HG02870 (cell line): ENCODE measurements at regions not wholly inside any gene's neighbourhood (a gene's known extent, or its start where the extent isn't known, plus 50 kb on each side); places are given as distances from the start of the nearest gene placed in this dataset.
A peak's percentile ranks its signal among the peaks of the same experiment; 100 is the strongest.

Experiments used
- ATAC-seq: cut with Tn5 transposase; IDR thresholded peaks from one replicate; pipeline ENCODE4 v1.9.1; 2021; ENCODE audit warnings: mild to moderate bottlenecking, moderate library complexity; ENCODE audit not compliant: unreplicated experiment

DNA sequence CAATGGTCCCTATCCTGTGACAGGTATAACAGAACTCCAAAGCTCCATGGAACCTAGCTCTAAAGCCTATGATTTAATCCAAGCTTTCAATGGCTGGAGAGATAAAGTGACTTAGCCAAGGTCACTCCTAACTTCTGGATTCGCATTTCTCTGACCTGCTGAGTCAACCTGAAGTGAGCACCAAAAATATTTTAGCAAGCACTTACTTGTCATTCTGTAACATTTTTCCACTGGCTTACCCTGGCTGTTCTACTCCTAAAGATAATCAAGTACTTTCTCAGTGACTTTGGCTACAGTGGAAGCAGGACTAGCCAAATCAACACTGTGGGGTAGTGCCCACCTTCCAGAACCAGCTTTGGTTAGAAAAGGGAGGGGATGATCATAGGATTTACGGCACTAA is 188.3 kb downstream of the OGFRL1 start:
- no peak for ATAC-seq

GRCh38 chr6:71478834-71479541 is 190.4 kb downstream of the OGFRL1 start:
- no peak for ATAC-seq

DNA sequence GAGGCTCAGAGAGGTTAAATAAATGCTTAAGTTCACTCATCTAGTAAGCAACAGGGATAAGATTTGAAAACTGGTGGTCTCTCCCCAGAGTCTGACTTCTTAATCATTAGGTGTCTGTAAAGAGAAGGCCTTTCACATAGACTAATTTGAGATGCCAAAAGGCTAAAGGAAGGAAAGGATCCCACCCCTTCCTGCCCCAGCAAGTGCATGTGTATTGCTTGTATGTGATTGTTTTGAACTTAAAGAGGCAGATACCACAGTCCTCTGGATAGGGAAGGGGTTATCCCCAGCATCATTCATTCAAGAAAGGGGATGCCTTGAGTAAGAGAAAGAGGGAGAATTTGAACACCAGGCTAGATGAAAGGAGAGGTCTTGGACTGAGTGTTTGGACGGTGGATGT is 192.0 kb downstream of the OGFRL1 start:
- no peak for ATAC-seq

GRCh38 chr6:71481011-71481410 is 192.4 kb downstream of the OGFRL1 start:
- no peak for ATAC-seq

- ATAC-seq: no peak
Measured at GRCh38 chr6:71481801-71482200, 193.2 kb downstream of the OGFRL1 start.

GRCh38 chr6:71482742-71483141 is 194.1 kb downstream of the OGFRL1 start:
- no peak for ATAC-seq

GRCh38 chr6:71486461-71486860 is 197.8 kb downstream of the OGFRL1 start:
- no peak for ATAC-seq

GRCh38 chr6:71488186-71488585 is 199.6 kb downstream of the OGFRL1 start:
- no peak for ATAC-seq

DNA sequence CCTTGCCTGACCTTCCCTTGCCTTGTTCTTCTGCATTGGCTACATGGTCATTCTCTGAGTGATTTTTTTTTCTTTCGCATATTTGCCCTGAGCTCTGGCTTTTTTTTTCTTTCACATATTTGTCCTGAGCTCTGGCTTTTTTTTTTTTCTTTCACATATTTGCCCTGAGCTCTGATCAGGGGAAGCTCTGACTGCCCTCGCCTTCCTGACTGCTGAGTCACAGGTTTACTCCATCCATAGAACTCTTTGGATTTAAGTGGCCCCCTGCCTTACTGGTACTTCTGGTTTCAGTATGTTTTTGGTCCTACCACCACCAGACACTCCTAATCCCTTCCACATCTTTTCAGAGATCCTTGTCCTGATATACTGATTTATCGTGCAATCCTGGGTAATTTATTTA is 201.1 kb downstream of the OGFRL1 start:
- ATAC-seq: no peak

DNA sequence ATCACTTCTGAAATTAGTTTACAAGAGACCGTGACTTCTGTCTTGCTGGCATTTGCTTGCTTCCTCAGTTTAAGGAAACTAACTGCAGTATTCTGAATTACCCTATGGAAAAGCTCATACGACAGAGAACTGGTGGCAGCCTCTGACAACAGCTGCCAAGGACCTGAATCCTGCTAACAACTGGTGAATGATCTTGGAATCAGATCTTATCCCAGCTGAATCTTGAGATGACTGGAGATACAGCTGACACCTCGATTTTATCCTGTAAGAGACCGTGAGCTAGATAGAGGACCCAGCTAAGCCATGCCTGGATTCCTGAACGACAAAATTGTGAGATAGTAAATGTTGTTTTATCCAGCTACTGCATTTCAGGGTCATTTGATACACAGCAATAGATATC is 202.3 kb downstream of the OGFRL1 start:
- ATAC-seq: no peak

GRCh38 chr6:71491844-71492243 is 203.2 kb downstream of the OGFRL1 start:
- ATAC-seq: no peak

DNA sequence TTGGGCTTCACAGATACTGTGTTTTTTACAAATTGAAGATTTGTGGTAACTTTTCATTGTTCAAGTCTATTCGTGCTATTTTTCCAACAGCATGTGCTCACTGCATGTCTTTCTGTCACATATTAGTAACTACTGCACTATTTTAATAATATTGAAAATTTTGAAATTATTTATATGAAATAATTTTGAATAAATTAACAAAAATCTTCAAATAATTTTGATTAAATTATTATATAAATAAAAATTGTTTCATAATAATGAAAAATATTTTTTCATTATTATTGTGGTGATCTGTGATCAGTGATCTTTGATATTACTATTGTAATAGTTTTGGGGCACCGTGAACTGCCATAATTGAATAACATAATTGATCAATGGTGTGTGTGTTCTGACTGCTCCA is 204.1 kb downstream of the OGFRL1 start:
- ATAC-seq: no peak

DNA sequence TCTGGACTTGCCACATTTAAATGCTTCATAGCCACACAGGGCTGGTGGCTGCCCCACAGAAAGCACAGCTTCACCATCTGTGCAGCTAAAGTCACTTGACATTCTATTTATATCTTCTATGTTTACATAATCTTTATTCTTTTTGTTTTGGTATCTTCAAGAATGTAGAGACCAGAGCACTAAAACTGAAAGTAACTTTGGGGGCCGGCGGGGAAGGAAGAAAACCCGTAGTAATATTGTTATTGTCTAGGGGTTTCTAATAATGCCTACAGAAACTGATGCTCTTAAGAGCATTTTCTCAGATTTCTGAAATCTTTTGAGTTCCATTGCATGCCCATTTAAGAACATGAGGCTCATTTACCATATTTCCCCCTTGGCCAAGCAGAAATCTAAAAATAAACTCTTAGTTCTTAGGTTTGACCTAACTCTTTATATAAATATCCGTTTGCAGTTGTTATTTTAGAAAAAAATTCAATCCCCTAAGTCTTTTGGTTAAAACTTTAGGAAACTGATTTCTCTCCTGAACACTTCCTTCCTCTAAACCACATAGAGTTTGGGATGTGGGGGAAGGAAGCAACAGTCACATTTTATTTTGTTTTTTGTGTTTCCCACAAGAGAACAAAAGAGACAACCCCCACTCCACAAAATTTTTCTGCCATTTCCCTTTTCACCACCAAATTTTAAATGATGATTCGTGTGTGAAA is 207.6 kb downstream of the OGFRL1 start:
- peak; percentile 99 for ATAC-seq

DNA sequence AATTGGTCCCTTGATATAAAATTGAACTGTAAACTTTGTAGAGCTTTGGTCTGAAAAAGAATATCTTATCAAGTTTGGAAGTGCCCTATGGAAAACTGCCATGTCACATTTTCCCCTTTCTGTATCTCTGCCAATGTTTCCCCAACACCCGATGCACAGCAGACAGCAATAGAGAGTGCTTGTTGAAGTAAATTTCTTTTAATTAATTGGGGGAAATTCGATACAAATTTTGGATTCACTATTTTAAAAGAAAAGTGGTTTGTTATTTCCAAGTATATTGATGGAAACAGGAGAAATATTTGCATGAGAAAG is 208.1 kb downstream of the OGFRL1 start:
- no peak for ATAC-seq

DNA sequence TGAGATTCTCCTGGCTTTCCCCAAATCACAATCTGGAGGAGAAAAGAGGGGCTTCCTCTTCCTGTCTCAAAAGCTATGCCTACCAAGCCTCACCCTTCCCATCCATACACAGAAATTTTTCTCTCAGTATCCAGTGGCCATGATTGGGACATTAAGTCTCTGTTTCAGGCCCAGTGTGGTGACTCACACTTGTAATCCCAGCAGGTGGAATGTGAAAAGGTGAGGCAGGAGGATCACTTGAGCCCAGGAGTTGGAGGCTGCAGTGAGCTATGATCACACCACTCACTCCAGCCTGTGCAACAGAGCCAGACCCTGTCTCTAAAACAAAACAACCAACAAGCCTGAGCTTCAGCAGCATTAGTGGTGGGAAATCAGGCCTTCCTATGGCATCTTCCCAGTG is 210.0 kb downstream of the OGFRL1 start:
- no peak for ATAC-seq

DNA sequence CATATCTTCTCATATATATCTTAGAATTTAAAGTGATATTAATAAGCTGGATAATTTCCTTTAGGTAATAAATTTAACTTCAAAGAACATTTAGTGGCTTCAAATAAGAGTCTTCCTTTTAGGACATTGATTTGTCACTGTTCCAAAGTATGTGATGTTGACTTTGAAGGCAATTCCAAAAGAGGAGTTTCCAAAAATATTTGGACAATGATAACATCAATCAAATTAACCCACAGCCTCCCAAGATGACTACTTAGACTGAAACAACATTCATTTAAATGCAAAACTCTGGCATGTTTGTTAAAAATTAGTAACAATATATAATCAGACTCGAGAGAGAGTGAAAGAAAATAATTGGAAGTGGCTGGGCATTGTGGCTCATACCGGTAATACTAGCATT is 211.1 kb downstream of the OGFRL1 start:
- no peak for ATAC-seq

- no peak for ATAC-seq
Measured at GRCh38 chr6:71502168-71502567, 213.6 kb downstream of the OGFRL1 start.

DNA sequence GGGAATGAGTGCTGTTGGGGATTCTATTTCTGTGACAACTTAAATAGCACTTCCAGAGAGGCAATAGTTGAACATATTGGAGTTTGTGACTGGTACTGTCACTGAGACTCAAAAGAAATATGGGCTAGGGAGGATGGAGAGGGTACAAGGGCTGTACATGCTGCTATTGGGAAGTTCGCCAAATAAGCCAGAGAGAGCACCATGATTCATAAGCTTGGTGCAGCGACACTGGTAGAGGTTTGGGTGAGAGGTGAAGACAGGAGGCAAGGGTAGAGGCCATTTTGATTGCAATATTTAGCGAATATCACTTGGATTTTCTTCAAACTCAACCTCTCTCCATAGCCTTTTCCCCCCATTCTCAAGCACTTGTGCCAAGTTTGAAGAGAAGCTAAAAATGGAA is 214.3 kb downstream of the OGFRL1 start:
- no peak for ATAC-seq

GRCh38 chr6:71507183-71507582 is 218.6 kb downstream of the OGFRL1 start:
- no peak for ATAC-seq

- ATAC-seq: no peak
Measured at GRCh38 chr6:71509191-71510005, 220.8 kb downstream of the OGFRL1 start.

DNA sequence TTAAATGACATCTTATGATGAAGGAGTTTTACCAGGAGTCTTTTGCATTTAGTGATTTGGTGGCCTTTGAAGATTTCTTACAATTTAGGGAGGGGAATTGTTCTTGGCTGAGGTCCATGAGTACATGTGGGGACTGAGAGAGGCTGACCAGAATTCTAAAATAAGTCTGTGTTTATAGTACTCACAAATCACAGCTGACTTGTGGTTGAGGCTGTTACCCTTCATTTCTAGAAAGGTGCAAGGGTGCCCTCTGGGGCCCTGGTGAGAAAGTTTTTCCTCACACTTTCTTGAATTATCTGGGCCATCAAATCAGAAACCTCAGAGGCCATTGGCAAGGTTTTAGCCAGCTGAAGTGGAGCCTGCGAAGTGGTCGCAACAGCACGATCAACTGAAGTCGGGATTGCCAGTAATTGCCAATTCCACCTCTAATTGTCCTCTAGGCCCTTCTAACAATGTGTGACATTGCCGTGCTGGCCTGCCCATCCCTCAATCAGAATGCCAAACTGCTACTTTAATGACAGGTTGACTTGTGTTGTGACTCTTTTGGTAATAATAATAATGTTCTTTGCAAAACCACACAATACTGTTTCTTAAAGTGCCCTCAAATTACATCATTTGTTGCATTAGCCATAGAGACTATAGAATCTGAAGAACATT is 221.6 kb downstream of the OGFRL1 start:
- ATAC-seq: peak; percentile 89

GRCh38 chr6:71510856-71511255 is 222.2 kb downstream of the OGFRL1 start:
- no peak for ATAC-seq
